CD4-positive, alpha-beta memory T cell (primary cell): ENCODE measurements at regions not wholly inside any gene's neighbourhood (a gene's known extent, or its start where the extent isn't known, plus 50 kb on each side); places are given as distances from the start of the nearest gene placed in this dataset.

ENCODE experiments used
- CTCF ChIA-PET: fragments of 350-600 bp; sonication (Branson Sonifier 250); formaldehyde crosslinking; loops from one replicate; lab custom pipeline; 2021; ENCODE audit warnings: inconsistent platforms; ENCODE audit not compliant: partially characterized antibody; lab: Charles Lee
- POLR2A ChIA-PET: fragments of 350-600 bp; sonication (Branson Sonifier 250); formaldehyde crosslinking; loops from one replicate; lab custom pipeline; 2021; ENCODE audit not compliant: partially characterized antibody; lab: Charles Lee
- DNase-seq, 5 donors: peaks; one replicate each; pipeline versions ENCODE4 v3.0.0 to v3.0.0-alpha.2; 2020 to 2022; ENCODE audit warnings: mixed read lengths in 1 of 5
- H3K27ac ChIP-seq: one replicate; pipeline ENCODE4 v1.7.0; 2013; ENCODE audit warnings: low read depth, low read length
- H3K27me3 ChIP-seq: 2 replicates; pipeline ENCODE4 v1.7.0; 2013; ENCODE audit warnings: mild to moderate bottlenecking, low read length, moderate library complexity; ENCODE audit not compliant: insufficient read depth
- H3K36me3 ChIP-seq: 2 replicates; pipeline ENCODE4 v1.7.0; 2013; ENCODE audit warnings: mild to moderate bottlenecking, low read length, moderate library complexity; ENCODE audit not compliant: insufficient read depth
- H3K4me1 ChIP-seq: 2 replicates; pipeline ENCODE4 v1.7.0; 2013; ENCODE audit warnings: mild to moderate bottlenecking, low read length, moderate library complexity; ENCODE audit not compliant: insufficient read depth
- H3K4me3 ChIP-seq, 2 donors: one replicate each; pipeline ENCODE4 v1.7.0; 2013; ENCODE audit warnings: low read length in 2 of 2, mild to moderate bottlenecking in 1 of 2
- H3K9me3 ChIP-seq, 2 donors: one replicate each; pipeline ENCODE4 v1.7.0; 2013; ENCODE audit warnings: low read length in 2 of 2, control low read depth in 1 of 2; ENCODE audit not compliant: control insufficient read depth in 1 of 2
- H3K27ac Mint-ChIP-seq, 7 donors: one replicate each; pipeline ENCODE4 v1.8.0; 2020 to 2021; ENCODE audit warnings: mixed read lengths in 7 of 7, mild to moderate bottlenecking in 6 of 7, inconsistent platforms in 3 of 7, moderate library complexity in 3 of 7
- H3K27me3 Mint-ChIP-seq, 2 donors: one replicate each; pipeline ENCODE4 v1.8.0; 2020 to 2021; ENCODE audit warnings: mixed read lengths in 2 of 2
- H3K36me3 Mint-ChIP-seq, 2 donors: one replicate each; pipeline ENCODE4 v1.8.0; 2020 to 2021; ENCODE audit warnings: mixed read lengths in 2 of 2, inconsistent platforms in 1 of 2, mild to moderate bottlenecking in 1 of 2
- H3K4me1 Mint-ChIP-seq, 4 donors: one replicate each; pipeline ENCODE4 v1.8.0; 2020 to 2021; ENCODE audit warnings: mixed read lengths in 4 of 4, mild to moderate bottlenecking in 1 of 4
- H3K4me3 Mint-ChIP-seq, 8 donors: one replicate each; pipeline ENCODE4 v1.8.0; 2020 to 2021; ENCODE audit warnings: mixed read lengths in 8 of 8, mild to moderate bottlenecking in 7 of 8, moderate library complexity in 6 of 8, inconsistent platforms in 3 of 8
- H3K9me3 Mint-ChIP-seq, 8 donors: one replicate each; pipeline ENCODE4 v1.8.0; 2020 to 2021; ENCODE audit warnings: mixed read lengths in 8 of 8, mild to moderate bottlenecking in 5 of 8, inconsistent platforms in 3 of 8, moderate library complexity in 1 of 8
- intact Hi-C: fragments of 100-400 bp; cut with micrococcal nuclease; formaldehyde crosslinking; loops from one replicate; pipeline ENCODE4 v1.15.1; 2023

- peaks cover 0 to 4% (median 0%) of the 10 kb centered on the region in 8 donors for H3K9me3 Mint-ChIP-seq
- no peak overlapping the region for H3K4me3 Mint-ChIP-seq
- H3K9me3 ChIP-seq, result no peaks in the 10 kb centered on the region
- POLR2A ChIA-PET, result no interaction called here
- CTCF ChIA-PET, result no interaction called here
- intact Hi-C loops, result no loop called here
- no peaks in the 10 kb centered on the region for H3K36me3 ChIP-seq
- H3K27me3 Mint-ChIP-seq, result peaks cover 6 to 7% of the 10 kb centered on the region in 2 donors
- H3K27me3 ChIP-seq, result no peaks in the 10 kb centered on the region
- no peaks in the 10 kb centered on the region for H3K36me3 Mint-ChIP-seq
- no peaks in the 10 kb centered on the region for H3K4me1 ChIP-seq
- no peak overlapping the region for H3K27ac Mint-ChIP-seq
- DNase-seq, result no peak
- H3K4me3 ChIP-seq, result no peak overlapping the region
- H3K27ac ChIP-seq, result no peak overlapping the region
- H3K4me1 Mint-ChIP-seq, result no peaks in the 10 kb centered on the region
Observed at GRCh38 chr10:29841724-29842649, 207.2 kb upstream of the SVIL start.

- Histone ChIP-seq H3K36me3 (no peaks in the 10 kb centered on the region), H3K4me1 (no peaks in the 10 kb centered on the region), H3K9me3 (no peaks in the 10 kb centered on the region), H3K4me3 (no peak overlapping the region), H3K27me3 (no peaks in the 10 kb centered on the region), H3K27ac (no peak overlapping the region)
- DNase-seq, result no peak
- intact Hi-C loops, result no loop called here
- Mint-ChIP-seq H3K4me3 (no peak overlapping the region), H3K27me3 (peaks cover 6 to 7% of the 10 kb centered on the region in 2 donors), H3K27ac (no peak overlapping the region), H3K36me3 (no peaks in the 10 kb centered on the region), H3K9me3 (peaks cover 0 to 4% (median 0%) of the 10 kb centered on the region in 8 donors), H3K4me1 (no peaks in the 10 kb centered on the region)
- CTCF ChIA-PET, result no interaction called here
- POLR2A ChIA-PET, result no interaction called here
Observed at GRCh38 chr10:29840516-29841276, 205.9 kb upstream of the SVIL start.

- H3K9me3 ChIP-seq, result no peaks in the 10 kb centered on the region
- H3K36me3 ChIP-seq, result no peaks in the 10 kb centered on the region
- no peaks in the 10 kb centered on the region for H3K27me3 ChIP-seq
- no peak overlapping the region for H3K4me3 ChIP-seq
- Mint-ChIP-seq H3K27ac (no peak overlapping the region), H3K36me3 (no peaks in the 10 kb centered on the region), H3K27me3 (peaks cover 6 to 8% of the 10 kb centered on the region in 2 donors), H3K4me3 (no peak overlapping the region), H3K9me3 (peaks cover 0 to 2% (median 0%) of the 10 kb centered on the region in 8 donors), H3K4me1 (no peaks in the 10 kb centered on the region)
- intact Hi-C loops, result no loop called here
- H3K4me1 ChIP-seq, result no peaks in the 10 kb centered on the region
- no peak for DNase-seq
- CTCF ChIA-PET, result no interaction called here
- POLR2A ChIA-PET, result no interaction called here
- H3K27ac ChIP-seq, result no peak overlapping the region
Observed at GRCh38 chr10:29839826-29840515, 205.2 kb upstream of the SVIL start.

- no peaks in the 10 kb centered on the region for H3K36me3 ChIP-seq
- Mint-ChIP-seq H3K9me3 (no peaks in the 10 kb centered on the region), H3K4me1 (no peaks in the 10 kb centered on the region), H3K4me3 (no peak overlapping the region), H3K27me3 (peaks cover 6 to 7% of the 10 kb centered on the region in 2 donors), H3K36me3 (no peaks in the 10 kb centered on the region), H3K27ac (no peak overlapping the region)
- DNase-seq, result no peak
- CTCF ChIA-PET, result no interaction called here
- POLR2A ChIA-PET, result no interaction called here
- no peaks in the 10 kb centered on the region for H3K4me1 ChIP-seq
- no peaks in the 10 kb centered on the region for H3K9me3 ChIP-seq
- no peak overlapping the region for H3K4me3 ChIP-seq
- no peaks in the 10 kb centered on the region for H3K27me3 ChIP-seq
- intact Hi-C loops, result no loop called here
- H3K27ac ChIP-seq, result no peak overlapping the region
Observed at GRCh38 chr10:29838539-29838938, 203.8 kb upstream of the SVIL start.

GRCh38 chr10:29837586-29837985 lies 202.8 kb upstream of the SVIL start:
- no peak for DNase-seq
- H3K27me3 ChIP-seq, result no peaks in the 10 kb centered on the region
- H3K27ac Mint-ChIP-seq, result peak overlapping the region in 1 of 7 donors; percentile 3
- no peaks in the 10 kb centered on the region for H3K4me1 ChIP-seq
- H3K9me3 Mint-ChIP-seq, result no peaks in the 10 kb centered on the region
- no peak overlapping the region for H3K27ac ChIP-seq
- CTCF ChIA-PET, result no interaction called here
- H3K27me3 Mint-ChIP-seq, result peaks cover 8 to 10% of the 10 kb centered on the region in 2 donors
- H3K36me3 Mint-ChIP-seq, result no peaks in the 10 kb centered on the region
- no peak overlapping the region for H3K4me3 Mint-ChIP-seq
- no peaks in the 10 kb centered on the region for H3K36me3 ChIP-seq
- POLR2A ChIA-PET, result no interaction called here
- intact Hi-C loops, result no loop called here
- H3K4me1 Mint-ChIP-seq, result no peaks in the 10 kb centered on the region
- no peak overlapping the region for H3K4me3 ChIP-seq
- no peaks in the 10 kb centered on the region for H3K9me3 ChIP-seq

GRCh38 chr10:29836396-29836795 lies 201.6 kb upstream of the SVIL start:
- ChIA-PET CTCF (no interaction called here), POLR2A (no interaction called here)
- intact Hi-C loops, result no loop called here
- Histone ChIP-seq H3K27ac (no peak overlapping the region), H3K36me3 (no peaks in the 10 kb centered on the region), H3K4me1 (no peaks in the 10 kb centered on the region), H3K9me3 (no peaks in the 10 kb centered on the region), H3K27me3 (no peaks in the 10 kb centered on the region), H3K4me3 (no peak overlapping the region)
- Mint-ChIP-seq H3K27ac (no peak overlapping the region), H3K4me3 (no peak overlapping the region), H3K36me3 (no peaks in the 10 kb centered on the region), H3K27me3 (peaks cover 7 to 13% of the 10 kb centered on the region in 2 donors), H3K4me1 (no peaks in the 10 kb centered on the region), H3K9me3 (peaks cover 0 to 5% (median 0%) of the 10 kb centered on the region in 8 donors)
- DNase-seq, result no peak

- H3K27me3 Mint-ChIP-seq, result peaks cover 5 to 13% of the 10 kb centered on the region in 2 donors
- intact Hi-C loops, result no loop called here
Observed at GRCh38 chr10:29835055-29835454, 200.3 kb upstream of the SVIL start.

More at GRCh38 chr10:29835055-29835454, 200.3 kb upstream of the SVIL start:
- Histone ChIP-seq H3K27ac (no peak overlapping the region), H3K36me3 (no peaks in the 10 kb centered on the region), H3K4me1 (no peaks in the 10 kb centered on the region), H3K4me3 (no peak overlapping the region), H3K9me3 (no peaks in the 10 kb centered on the region), H3K27me3 (no peaks in the 10 kb centered on the region)
- POLR2A ChIA-PET, result no interaction called here
- CTCF ChIA-PET, result no interaction called here
- no peak for DNase-seq
- Mint-ChIP-seq H3K27ac (no peak overlapping the region), H3K36me3 (no peaks in the 10 kb centered on the region), H3K9me3 (peaks cover 0 to 11% (median 2%) of the 10 kb centered on the region in 8 donors), H3K4me3 (no peak overlapping the region), H3K4me1 (no peaks in the 10 kb centered on the region)
